MM.1S (cell line): ENCODE measurements at regions not wholly inside any gene's neighbourhood (a gene's known extent, or its start where the extent isn't known, plus 50 kb on each side); places are given as distances from the start of the nearest gene placed in this dataset.

Experiments used
- DNase-seq: peaks from one replicate; pipeline ENCODE4 v3.0.0-alpha.2; 2015
- H2AFZ ChIP-seq: fragments of 300-600 bp; sonication (generic); 2 replicates; pipeline ENCODE4 v1.6.0; 2016; ENCODE audit warnings: antibody characterized with exemption, low read length
- H3F3A ChIP-seq: fragments of 300-600 bp; sonication (generic); 2 replicates; pipeline ENCODE4 v1.6.1; 2016; ENCODE audit warnings: mild to moderate bottlenecking, antibody characterized with exemption, low read length, moderate library complexity, mixed read lengths; ENCODE audit not compliant: insufficient read depth
- H3K27ac ChIP-seq: fragments of 300-600 bp; sonication (generic); 2 replicates; pipeline ENCODE4 v1.5.1; 2016; ENCODE audit warnings: mild to moderate bottlenecking, low read length
- H3K27me3 ChIP-seq: fragments of 300-600 bp; sonication (generic); replicated peaks from 2 replicates; pipeline ENCODE4 v1.6.0; 2016; ENCODE audit warnings: low read length; ENCODE audit not compliant: insufficient read depth
- H3K36me3 ChIP-seq: fragments of 300-600 bp; sonication (generic); replicated peaks from 2 replicates; pipeline ENCODE4 v1.6.1; 2016; ENCODE audit warnings: mild to moderate bottlenecking, low read length, mixed read lengths; ENCODE audit not compliant: insufficient read depth
- H3K4me1 ChIP-seq: fragments of 300-600 bp; sonication (generic); 2 replicates; pipeline ENCODE4 v1.6.1; 2016; ENCODE audit warnings: low read length, mixed read lengths
- H3K4me2 ChIP-seq: fragments of 300-600 bp; sonication (generic); 2 replicates; pipeline ENCODE4 v1.6.0; 2016; ENCODE audit warnings: low read depth, low read length
- H3K4me3 ChIP-seq: fragments of 300-600 bp; sonication (generic); 2 replicates; pipeline ENCODE4 v1.5.1; 2016; ENCODE audit warnings: low read length, mixed read lengths
- H3K79me2 ChIP-seq: fragments of 300-600 bp; sonication (generic); 2 replicates; pipeline ENCODE4 v1.6.1; 2016; ENCODE audit warnings: mixed run types, low read length, mixed read lengths
- H3K9ac ChIP-seq: fragments of 300-600 bp; sonication (generic); 2 replicates; pipeline ENCODE4 v1.6.1; 2016; ENCODE audit warnings: low read length, mixed read lengths
- H3K9me2 ChIP-seq: fragments of 300-600 bp; sonication (generic); replicated peaks from 2 replicates; pipeline ENCODE4 v1.6.1; 2016; ENCODE audit warnings: mild to moderate bottlenecking, low read length, mixed read lengths; ENCODE audit not compliant: insufficient read depth
- H3K9me3 ChIP-seq: fragments of 300-600 bp; sonication (generic); replicated peaks from 2 replicates; pipeline ENCODE4 v1.6.1; 2016; ENCODE audit warnings: mild to moderate bottlenecking, low read length, mixed read lengths; ENCODE audit not compliant: insufficient read depth
- H4K20me1 ChIP-seq: fragments of 300-600 bp; sonication (generic); 2 replicates; pipeline ENCODE4 v1.6.1; 2016; ENCODE audit warnings: mild to moderate bottlenecking, low read length, moderate library complexity, mixed read lengths; ENCODE audit not compliant: insufficient read depth
- CTCF ChIP-seq: fragments of 300-600 bp; sonication (generic); IDR thresholded peaks from 2 replicates; pipeline ENCODE4 v1.5.1; 2016; ENCODE audit warnings: antibody characterized with exemption, low read length, mixed read lengths
- EZH2 ChIP-seq: fragments of 300-600 bp; sonication (generic); optimal IDR thresholded peaks from 2 replicates; pipeline ENCODE3; 2017; ENCODE audit warnings: low read depth, mild to moderate bottlenecking, antibody characterized with exemption, low read length, mixed read lengths
- EZH2phosphoT487 ChIP-seq: fragments of 300-600 bp; sonication (generic); IDR thresholded peaks from 2 replicates; pipeline ENCODE4 v1.6.1; 2018; ENCODE audit warnings: antibody characterized with exemption, low read length

- Histone ChIP-seq H3K27ac (no peak overlapping the region), H3K9me2 (no peaks in the 10 kb centered on the region), H3K9me3 (no peaks in the 10 kb centered on the region), H3K27me3 (no peaks in the 10 kb centered on the region), H4K20me1 (no peaks in the 10 kb centered on the region), H3F3A (no peaks in the 10 kb centered on the region), H3K79me2 (no peaks in the 10 kb centered on the region), H3K9ac (no peak overlapping the region), H2AFZ (no peak overlapping the region), H3K4me2 (no peak overlapping the region), H3K36me3 (no peaks in the 10 kb centered on the region), H3K4me3 (no peak overlapping the region), H3K4me1 (no peaks in the 10 kb centered on the region)
- DNase-seq: no peak
- TF ChIP-seq CTCF (no peak), EZH2 (no peak), EZH2phosphoT487 (no peak)
These were observed 156.5 kb upstream of the EGFLAM start for GRCh38 chr5:38101897-38102296.

GRCh38 chr5:38099205-38100168 is 158.9 kb upstream of the EGFLAM start:
- Histone ChIP-seq H4K20me1 (no peaks in the 10 kb centered on the region), H3K9me2 (no peaks in the 10 kb centered on the region), H3F3A (no peaks in the 10 kb centered on the region), H3K4me2 (no peak overlapping the region), H3K27ac (no peak overlapping the region), H3K9me3 (no peaks in the 10 kb centered on the region), H3K4me3 (no peak overlapping the region), H3K79me2 (no peaks in the 10 kb centered on the region), H3K36me3 (no peaks in the 10 kb centered on the region), H2AFZ (no peak overlapping the region), H3K27me3 (no peaks in the 10 kb centered on the region), H3K4me1 (no peaks in the 10 kb centered on the region), H3K9ac (no peak overlapping the region)
- no peak for DNase-seq
- TF ChIP-seq EZH2: no peak
- no peak for TF ChIP-seq CTCF

- H4K20me1 ChIP-seq: no peaks in the 10 kb centered on the region
- H3K79me2 ChIP-seq: no peaks in the 10 kb centered on the region
- H3K27me3 ChIP-seq: no peaks in the 10 kb centered on the region
- no peak overlapping the region for H3K27ac ChIP-seq
- H3K36me3 ChIP-seq: no peaks in the 10 kb centered on the region
- no peak for DNase-seq
- H2AFZ ChIP-seq: no peak overlapping the region
- H3F3A ChIP-seq: no peaks in the 10 kb centered on the region
- H3K4me2 ChIP-seq: no peak overlapping the region
- H3K4me3 ChIP-seq: no peak overlapping the region
- H3K4me1 ChIP-seq: no peaks in the 10 kb centered on the region
- TF ChIP-seq CTCF (no peak), EZH2 (no peak), EZH2phosphoT487 (no peak)
- H3K9me3 ChIP-seq: no peaks in the 10 kb centered on the region
- H3K9ac ChIP-seq: no peak overlapping the region
- no peaks in the 10 kb centered on the region for H3K9me2 ChIP-seq
These were observed 163.5 kb upstream of the EGFLAM start for GRCh38 chr5:38094889-38095288.
